Astrocyte (in vitro differentiated cells and primary cell): ENCODE measurements at regions not wholly inside any gene's neighbourhood (a gene's known extent, or its start where the extent isn't known, plus 50 kb on each side); places are given as distances from the start of the nearest gene placed in this dataset.

Source experiments
- DNase-seq: peaks from one replicate; pipeline ENCODE4 v3.0.0-alpha.2; 2010; ENCODE audit warnings: low read depth
- FAIRE-seq: peaks from 2 replicates; lab custom pipeline; 2011; peaks lifted over from hg19 to GRCh38; lab: Jason Lieb, UNC
- H2AFZ ChIP-seq: 2 replicates; pipeline ENCODE4 v1.6.0; 2012; ENCODE audit warnings: low read depth, low read length, inconsistent platforms
- H3K27ac ChIP-seq: 2 replicates; pipeline ENCODE4 v1.5.1; 2011; ENCODE audit warnings: low read depth, low read length, inconsistent platforms
- H3K27me3 ChIP-seq: 2 replicates; pipeline ENCODE4 v1.6.0; 2011; ENCODE audit warnings: low read length, inconsistent platforms; ENCODE audit not compliant: insufficient read depth
- H3K36me3 ChIP-seq: 2 replicates; pipeline ENCODE4 v1.5.1; 2011; ENCODE audit warnings: low read length, inconsistent platforms; ENCODE audit not compliant: insufficient read depth
- H3K4me1 ChIP-seq: 2 replicates; pipeline ENCODE4 v1.5.1; 2011; ENCODE audit warnings: low read length, inconsistent platforms; ENCODE audit not compliant: insufficient read depth
- H3K4me2 ChIP-seq: 2 replicates; pipeline ENCODE4 v1.6.0; 2012; ENCODE audit warnings: low read length, inconsistent platforms
- H3K4me3 ChIP-seq: 2 replicates; pipeline ENCODE4 v1.5.1; 2011; ENCODE audit warnings: low read depth, mild to moderate bottlenecking, low read length, inconsistent platforms; ENCODE audit not compliant: insufficient read depth
- H3K79me2 ChIP-seq: 2 replicates; pipeline ENCODE4 v1.6.0; 2012; ENCODE audit warnings: mild to moderate bottlenecking, low read length, inconsistent platforms; ENCODE audit not compliant: insufficient read depth
- H3K9ac ChIP-seq: 2 replicates; pipeline ENCODE4 v1.6.0; 2012; ENCODE audit warnings: mild to moderate bottlenecking, low read length, inconsistent platforms
- H3K9me3 ChIP-seq: 2 replicates; pipeline ENCODE4 v1.5.1; 2012; ENCODE audit warnings: low read depth, mild to moderate bottlenecking, low read length, inconsistent platforms; ENCODE audit not compliant: insufficient read depth
- H4K20me1 ChIP-seq: 2 replicates; pipeline ENCODE4 v1.6.0; 2012; ENCODE audit warnings: low read length, inconsistent platforms; ENCODE audit not compliant: insufficient read depth
- H3K27ac Mint-ChIP-seq: one replicate; pipeline ENCODE4 v1.8.0; 2021; ENCODE audit warnings: mild to moderate bottlenecking, mixed read lengths; ENCODE audit not compliant: unreplicated experiment
- H3K27me3 Mint-ChIP-seq: one replicate; pipeline ENCODE4 v1.8.0; 2021; ENCODE audit warnings: low read depth, mixed read lengths; ENCODE audit not compliant: unreplicated experiment
- H3K36me3 Mint-ChIP-seq: one replicate; pipeline ENCODE4 v1.8.0; 2021; ENCODE audit warnings: low read depth, mixed read lengths; ENCODE audit not compliant: unreplicated experiment
- H3K4me1 Mint-ChIP-seq: one replicate; pipeline ENCODE4 v1.8.0; 2021; ENCODE audit warnings: low read depth, mixed read lengths; ENCODE audit not compliant: unreplicated experiment
- H3K4me3 Mint-ChIP-seq: one replicate; pipeline ENCODE4 v1.8.0; 2021; ENCODE audit warnings: mild to moderate bottlenecking, moderate library complexity, mixed read lengths; ENCODE audit not compliant: unreplicated experiment
- H3K9me3 Mint-ChIP-seq: one replicate; pipeline ENCODE4 v1.8.0; 2021; ENCODE audit warnings: mild to moderate bottlenecking, mixed read lengths; ENCODE audit not compliant: unreplicated experiment
- EZH2 ChIP-seq: IDR thresholded peaks from 2 replicates; pipeline ENCODE4 v1.6.1; 2012; ENCODE audit warnings: mild to moderate bottlenecking, low read length, inconsistent platforms; ENCODE audit not compliant: insufficient read depth
- TF ChIP-seq, protein P1 (sequence below): IDR thresholded peaks from 2 replicates; pipeline ENCODE4 v1.5.1; 2011; ENCODE audit warnings: low read depth, mild to moderate bottlenecking, inconsistent platforms, low read length, moderate library complexity; ENCODE audit not compliant: insufficient read depth

DNA sequence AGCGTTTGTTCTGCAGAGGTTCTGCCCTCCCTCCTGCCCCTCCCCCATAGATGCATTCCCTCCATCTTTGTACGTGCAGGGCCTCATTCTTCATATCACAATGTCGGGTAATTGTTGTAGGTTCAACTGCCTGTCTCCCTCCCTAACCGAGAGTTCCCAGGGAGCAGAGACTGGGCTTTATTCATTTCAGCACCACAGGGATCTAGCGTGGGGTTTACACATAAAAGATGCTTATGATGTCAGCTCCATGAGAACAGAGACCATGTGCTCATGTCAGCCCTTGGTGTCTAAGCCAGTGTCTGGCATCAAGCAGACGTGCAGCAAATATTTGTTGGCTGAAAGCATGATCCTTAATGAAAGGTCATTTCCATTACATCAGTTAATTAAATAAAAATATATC is 298.9 kb upstream of the TRIB2 start:
- no peak overlapping the region for H3K4me3 Mint-ChIP-seq
- Histone ChIP-seq H3K27ac (no peak overlapping the region), H3K9ac (no peak overlapping the region), H3K27me3 (no peaks in the 10 kb centered on the region), H3K4me2 (no peak overlapping the region), H3K9me3 (no peaks in the 10 kb centered on the region), H3K79me2 (no peaks in the 10 kb centered on the region), H3K4me3 (no peak overlapping the region), H3K36me3 (no peaks in the 10 kb centered on the region), H2AFZ (no peak overlapping the region), H4K20me1 (no peaks in the 10 kb centered on the region), H3K4me1 (peaks cover 5% of the 10 kb centered on the region)
- H3K36me3 Mint-ChIP-seq: peaks cover 3% of the 10 kb centered on the region
- TF ChIP-seq, protein P1, sequence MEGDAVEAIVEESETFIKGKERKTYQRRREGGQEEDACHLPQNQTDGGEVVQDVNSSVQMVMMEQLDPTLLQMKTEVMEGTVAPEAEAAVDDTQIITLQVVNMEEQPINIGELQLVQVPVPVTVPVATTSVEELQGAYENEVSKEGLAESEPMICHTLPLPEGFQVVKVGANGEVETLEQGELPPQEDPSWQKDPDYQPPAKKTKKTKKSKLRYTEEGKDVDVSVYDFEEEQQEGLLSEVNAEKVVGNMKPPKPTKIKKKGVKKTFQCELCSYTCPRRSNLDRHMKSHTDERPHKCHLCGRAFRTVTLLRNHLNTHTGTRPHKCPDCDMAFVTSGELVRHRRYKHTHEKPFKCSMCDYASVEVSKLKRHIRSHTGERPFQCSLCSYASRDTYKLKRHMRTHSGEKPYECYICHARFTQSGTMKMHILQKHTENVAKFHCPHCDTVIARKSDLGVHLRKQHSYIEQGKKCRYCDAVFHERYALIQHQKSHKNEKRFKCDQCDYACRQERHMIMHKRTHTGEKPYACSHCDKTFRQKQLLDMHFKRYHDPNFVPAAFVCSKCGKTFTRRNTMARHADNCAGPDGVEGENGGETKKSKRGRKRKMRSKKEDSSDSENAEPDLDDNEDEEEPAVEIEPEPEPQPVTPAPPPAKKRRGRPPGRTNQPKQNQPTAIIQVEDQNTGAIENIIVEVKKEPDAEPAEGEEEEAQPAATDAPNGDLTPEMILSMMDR: no peak
- TF ChIP-seq EZH2: no peak
- H3K9me3 Mint-ChIP-seq: peaks cover 3% of the 10 kb centered on the region
- no peaks in the 10 kb centered on the region for H3K27me3 Mint-ChIP-seq
- peaks cover 1% of the 10 kb centered on the region for H3K4me1 Mint-ChIP-seq
- H3K27ac Mint-ChIP-seq: no peak overlapping the region
- DNase-seq (no peak), FAIRE-seq (no peak)

DNA sequence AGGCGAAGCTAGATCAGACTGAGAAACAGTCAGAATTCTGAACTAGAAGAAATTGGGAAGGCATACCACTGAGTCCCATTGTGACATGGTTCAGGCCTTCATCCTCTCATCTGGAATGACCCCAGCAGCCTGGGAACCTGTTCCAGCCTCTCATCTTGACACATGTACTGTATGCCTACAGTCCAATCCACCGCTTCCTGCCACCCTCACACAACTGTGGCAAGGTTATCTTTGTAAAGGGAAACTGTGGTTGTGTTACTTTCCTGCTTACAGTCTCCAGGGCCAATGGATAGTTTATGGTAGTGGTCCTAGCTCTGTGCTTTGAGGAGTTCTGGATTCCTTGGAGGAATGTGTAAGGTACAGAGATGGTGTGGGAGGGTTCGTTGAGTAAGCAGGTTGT is 296.9 kb upstream of the TRIB2 start:
- Histone ChIP-seq H3K4me3 (no peak overlapping the region), H2AFZ (no peak overlapping the region), H4K20me1 (no peaks in the 10 kb centered on the region), H3K79me2 (no peaks in the 10 kb centered on the region), H3K4me1 (no peaks in the 10 kb centered on the region), H3K27me3 (no peaks in the 10 kb centered on the region), H3K27ac (no peak overlapping the region), H3K36me3 (no peaks in the 10 kb centered on the region), H3K9me3 (no peaks in the 10 kb centered on the region), H3K9ac (no peak overlapping the region), H3K4me2 (no peak overlapping the region)
- DNase-seq (no peak), FAIRE-seq (no peak)
- TF ChIP-seq, protein P1: no peak
- no peak for TF ChIP-seq EZH2
- H3K36me3 Mint-ChIP-seq: peaks cover 3% of the 10 kb centered on the region
- H3K27ac Mint-ChIP-seq: no peak overlapping the region
- no peaks in the 10 kb centered on the region for H3K27me3 Mint-ChIP-seq
- H3K4me1 Mint-ChIP-seq: no peaks in the 10 kb centered on the region
- no peak overlapping the region for H3K4me3 Mint-ChIP-seq
- peaks cover 3% of the 10 kb centered on the region for H3K9me3 Mint-ChIP-seq

DNA sequence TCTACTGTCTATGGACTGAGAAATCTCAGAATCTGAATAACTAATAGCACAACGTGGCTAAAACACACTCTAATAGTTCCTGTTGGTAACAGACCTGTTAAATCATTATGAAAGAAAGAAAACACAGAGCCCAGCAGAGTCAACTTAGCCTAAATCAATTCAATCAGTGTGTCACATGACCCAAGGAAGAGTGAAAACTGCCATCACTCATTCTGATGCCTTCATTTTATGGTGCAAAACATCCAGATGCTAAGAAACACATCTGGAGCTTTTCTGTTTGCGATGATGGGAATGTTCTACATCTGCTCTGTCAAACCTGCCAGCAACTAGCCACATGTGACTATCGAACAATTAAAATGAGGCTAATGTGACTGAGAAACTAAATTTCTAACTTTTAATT is 295.7 kb upstream of the TRIB2 start:
- no peaks in the 10 kb centered on the region for H3K4me1 ChIP-seq
- no peaks in the 10 kb centered on the region for H3K36me3 ChIP-seq
- Mint-ChIP-seq H3K36me3 (no peaks in the 10 kb centered on the region), H3K27me3 (no peaks in the 10 kb centered on the region), H3K27ac (no peak overlapping the region), H3K9me3 (no peaks in the 10 kb centered on the region), H3K4me3 (no peak overlapping the region), H3K4me1 (no peaks in the 10 kb centered on the region)
- no peaks in the 10 kb centered on the region for H4K20me1 ChIP-seq
- no peak for DNase-seq
- H2AFZ ChIP-seq: no peak overlapping the region
- H3K27me3 ChIP-seq: no peaks in the 10 kb centered on the region
- no peak overlapping the region for H3K27ac ChIP-seq
- H3K9me3 ChIP-seq: no peaks in the 10 kb centered on the region
- TF ChIP-seq EZH2: no peak
- TF ChIP-seq, protein P1: no peak
- no peak overlapping the region for H3K4me2 ChIP-seq
- H3K9ac ChIP-seq: no peak overlapping the region
- H3K4me3 ChIP-seq: no peak overlapping the region
- no peaks in the 10 kb centered on the region for H3K79me2 ChIP-seq
- no peak for FAIRE-seq
